Mucosa of descending colon (tissue), 3 donors: ENCODE measurements at regions not wholly inside any gene's neighbourhood (a gene's known extent, or its start where the extent isn't known, plus 50 kb on each side); places are given as distances from the start of the nearest gene placed in this dataset.

ENCODE experiments used
- ATAC-seq: fragments of 200-7000 bp; cut with Tn5 transposase; one replicate; pipeline ENCODE4 v1.9.1; 2020; ENCODE audit warnings: mild to moderate bottlenecking, moderate library complexity
- DNase-seq, 3 donors: peaks; one replicate each; pipeline ENCODE4 v3.0.0-alpha.2; 2020
- H3K36me3 ChIP-seq: fragments of 200-600 bp; one replicate; pipeline ENCODE4 v1.8.0; 2021; ENCODE audit warnings: low read depth, mild to moderate bottlenecking
- H3K4me1 ChIP-seq: fragments of 200-600 bp; one replicate; pipeline ENCODE4 v1.8.0; 2021; ENCODE audit warnings: low read depth, mild to moderate bottlenecking
- H3K4me3 ChIP-seq: fragments of 200-600 bp; one replicate; pipeline ENCODE4 v1.8.0; 2021; ENCODE audit warnings: mild to moderate bottlenecking
- H3K9me3 ChIP-seq: fragments of 200-600 bp; one replicate; pipeline ENCODE4 v1.8.0; 2021; ENCODE audit warnings: mild to moderate bottlenecking
- intact Hi-C, 2 donors: fragments of 100-400 bp; cut with DNase I in 1 of 2; cut with micrococcal nuclease in 1 of 2; formaldehyde crosslinking; loops; one replicate each; pipeline versions ENCODE4 v1.11.0 to v1.11.1; 2022; cut with DNase I, micrococcal nuclease
- TF ChIP-seq, protein P1 (sequence below): fragments of 200-600 bp; IDR thresholded peaks from one replicate; pipeline ENCODE4 v1.8.0; 2022; ENCODE audit warnings: antibody characterized with exemption, mild to moderate bottlenecking
- donor health status: DM: no; HTN: no; CAD: no; lungs with moderate emphysema.
- donor health status: DM: no; HTN: no; CAD: no.
- donor health status: DM: no; HTN: yes; CAD: no.

DNA sequence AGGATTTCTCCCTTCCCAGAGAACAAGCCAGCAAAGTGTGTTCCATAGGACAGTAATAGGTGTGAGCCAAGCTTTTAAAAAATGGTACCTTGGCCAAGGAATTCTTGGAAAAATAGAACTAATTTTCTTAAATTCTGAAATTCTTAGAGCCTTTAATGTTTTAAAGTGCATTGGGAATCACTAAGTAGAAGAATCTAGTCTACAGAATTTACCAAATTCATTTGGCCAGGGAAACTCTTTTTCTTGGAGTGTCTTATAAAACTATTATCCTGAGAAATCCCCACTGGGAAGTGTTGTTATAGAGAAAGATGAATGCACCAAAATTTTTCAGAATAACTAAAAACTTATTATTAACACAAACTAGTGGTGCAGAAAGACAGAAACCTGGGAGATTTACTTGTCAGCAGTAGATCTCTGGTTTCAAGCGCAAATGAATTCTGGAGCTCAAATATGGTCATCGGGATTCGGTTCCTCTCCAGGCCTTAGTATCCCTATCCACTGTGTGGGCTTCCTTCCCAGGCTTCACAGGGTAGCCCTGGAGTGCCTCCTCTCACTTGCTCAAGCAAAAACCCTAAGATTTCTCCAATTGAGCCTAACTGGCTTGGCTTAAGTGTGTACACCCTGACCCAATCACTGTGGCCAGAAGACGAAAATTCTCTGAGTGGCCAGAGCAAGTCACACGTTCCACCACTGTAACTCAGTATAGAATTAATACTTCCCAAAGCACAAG lies 217.8 kb downstream of the CHD9NB start:
- TF ChIP-seq, protein P1, sequence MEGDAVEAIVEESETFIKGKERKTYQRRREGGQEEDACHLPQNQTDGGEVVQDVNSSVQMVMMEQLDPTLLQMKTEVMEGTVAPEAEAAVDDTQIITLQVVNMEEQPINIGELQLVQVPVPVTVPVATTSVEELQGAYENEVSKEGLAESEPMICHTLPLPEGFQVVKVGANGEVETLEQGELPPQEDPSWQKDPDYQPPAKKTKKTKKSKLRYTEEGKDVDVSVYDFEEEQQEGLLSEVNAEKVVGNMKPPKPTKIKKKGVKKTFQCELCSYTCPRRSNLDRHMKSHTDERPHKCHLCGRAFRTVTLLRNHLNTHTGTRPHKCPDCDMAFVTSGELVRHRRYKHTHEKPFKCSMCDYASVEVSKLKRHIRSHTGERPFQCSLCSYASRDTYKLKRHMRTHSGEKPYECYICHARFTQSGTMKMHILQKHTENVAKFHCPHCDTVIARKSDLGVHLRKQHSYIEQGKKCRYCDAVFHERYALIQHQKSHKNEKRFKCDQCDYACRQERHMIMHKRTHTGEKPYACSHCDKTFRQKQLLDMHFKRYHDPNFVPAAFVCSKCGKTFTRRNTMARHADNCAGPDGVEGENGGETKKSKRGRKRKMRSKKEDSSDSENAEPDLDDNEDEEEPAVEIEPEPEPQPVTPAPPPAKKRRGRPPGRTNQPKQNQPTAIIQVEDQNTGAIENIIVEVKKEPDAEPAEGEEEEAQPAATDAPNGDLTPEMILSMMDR: no peak
- no peak overlapping the region for H3K4me3 ChIP-seq
- ATAC-seq: no peak
- no peaks in the 10 kb centered on the region for H3K36me3 ChIP-seq
- no peak for DNase-seq
- intact Hi-C loops: no loop called here
- no peaks in the 10 kb centered on the region for H3K4me1 ChIP-seq
- no peaks in the 10 kb centered on the region for H3K9me3 ChIP-seq

DNA sequence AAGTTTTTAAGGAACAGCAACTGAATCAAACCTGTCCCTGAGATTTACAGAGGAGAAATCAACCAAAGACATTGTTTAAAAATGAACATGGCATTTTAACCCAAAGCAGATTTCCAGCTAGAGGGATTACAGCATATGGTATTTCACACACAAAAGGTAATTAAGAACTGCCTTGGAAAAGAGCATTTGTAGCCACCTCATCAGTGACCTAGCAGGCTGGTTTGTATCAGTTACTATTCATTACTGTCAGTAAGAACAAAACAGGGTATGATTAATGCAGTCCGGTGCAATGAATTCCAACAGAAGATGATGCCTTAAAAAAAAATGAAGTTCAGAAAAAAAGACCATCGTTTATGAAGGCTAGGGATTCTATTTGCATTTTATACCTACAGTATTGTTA lies 219.9 kb downstream of the CHD9NB start:
- ATAC-seq: no peak
- intact Hi-C loops: no loop called here
- Histone ChIP-seq H3K36me3 (no peaks in the 10 kb centered on the region), H3K4me1 (no peaks in the 10 kb centered on the region), H3K9me3 (no peaks in the 10 kb centered on the region), H3K4me3 (no peak overlapping the region)
- DNase-seq: no peak
- TF ChIP-seq, protein P1: no peak

DNA sequence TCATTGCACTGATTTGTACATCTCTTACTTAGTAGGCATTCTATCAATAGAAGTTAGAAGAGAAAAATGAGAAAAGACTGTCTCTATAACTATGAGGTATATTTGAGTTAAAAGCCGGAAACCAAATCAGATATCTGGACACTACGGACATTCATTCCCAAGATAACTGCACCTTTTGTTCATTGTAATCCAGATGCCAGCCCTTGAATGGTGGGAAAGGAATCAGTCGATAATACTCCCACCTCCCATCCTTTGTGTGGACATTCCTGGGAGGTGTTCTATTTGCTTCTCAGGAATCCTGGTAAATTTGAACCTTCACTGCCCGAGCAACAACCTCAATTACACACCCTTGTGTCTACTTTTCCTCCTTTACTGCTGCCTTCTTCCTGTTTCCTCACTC lies 225.2 kb downstream of the CHD9NB start:
- Histone ChIP-seq H3K4me1 (no peaks in the 10 kb centered on the region), H3K36me3 (no peaks in the 10 kb centered on the region), H3K9me3 (no peaks in the 10 kb centered on the region), H3K4me3 (no peak overlapping the region)
- intact Hi-C loops: no loop called here
- ATAC-seq: no peak
- TF ChIP-seq, protein P1: no peak
- DNase-seq: no peak

DNA sequence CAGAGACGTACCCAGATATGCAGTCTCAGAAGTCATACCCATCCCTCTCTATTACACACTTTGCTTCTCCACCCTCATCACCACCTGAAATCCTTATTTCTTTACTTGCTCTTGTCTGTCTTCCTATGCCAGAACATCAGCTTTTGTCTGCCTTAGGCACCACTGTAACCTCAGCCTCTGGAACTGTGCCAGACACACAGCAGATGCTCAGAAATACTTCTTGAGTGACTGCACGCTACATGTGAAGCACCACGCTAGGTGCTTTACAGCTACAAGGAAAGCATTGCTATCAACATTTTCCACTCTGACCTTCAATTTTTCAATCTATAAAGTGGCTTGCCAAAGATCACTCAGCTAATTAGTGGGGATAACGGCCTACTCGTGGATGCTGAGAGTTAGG lies 226.8 kb downstream of the CHD9NB start:
- TF ChIP-seq, protein P1: no peak
- no peaks in the 10 kb centered on the region for H3K36me3 ChIP-seq
- no peaks in the 10 kb centered on the region for H3K4me1 ChIP-seq
- intact Hi-C loops: no loop called here
- H3K4me3 ChIP-seq: no peak overlapping the region
- DNase-seq (no peak), ATAC-seq (no peak)
- H3K9me3 ChIP-seq: no peaks in the 10 kb centered on the region

DNA sequence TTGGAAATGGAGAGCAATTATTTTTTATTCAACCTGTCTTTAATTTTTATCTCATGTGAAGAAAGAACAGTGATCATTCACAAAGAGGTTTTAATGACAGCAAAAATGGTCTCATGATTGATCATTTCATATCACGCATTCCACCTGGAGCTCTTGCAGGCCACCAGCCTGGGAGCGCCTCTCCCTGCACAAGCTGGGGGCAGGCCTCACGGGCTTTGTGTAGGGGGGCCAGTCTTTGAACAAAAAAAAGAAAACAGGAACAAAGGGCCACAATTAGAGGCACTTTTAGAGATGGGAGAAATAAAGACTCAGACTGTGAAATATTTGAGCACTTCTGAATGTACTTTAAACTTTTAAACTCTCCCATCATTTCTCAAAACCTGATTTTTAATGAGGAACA lies 232.9 kb downstream of the CHD9NB start:
- intact Hi-C loops: no loop called here
- ATAC-seq (no peak), DNase-seq (no peak)
- no peak overlapping the region for H3K4me3 ChIP-seq
- no peaks in the 10 kb centered on the region for H3K9me3 ChIP-seq
- TF ChIP-seq, protein P1: no peak
- no peaks in the 10 kb centered on the region for H3K36me3 ChIP-seq
- H3K4me1 ChIP-seq: no peaks in the 10 kb centered on the region

DNA sequence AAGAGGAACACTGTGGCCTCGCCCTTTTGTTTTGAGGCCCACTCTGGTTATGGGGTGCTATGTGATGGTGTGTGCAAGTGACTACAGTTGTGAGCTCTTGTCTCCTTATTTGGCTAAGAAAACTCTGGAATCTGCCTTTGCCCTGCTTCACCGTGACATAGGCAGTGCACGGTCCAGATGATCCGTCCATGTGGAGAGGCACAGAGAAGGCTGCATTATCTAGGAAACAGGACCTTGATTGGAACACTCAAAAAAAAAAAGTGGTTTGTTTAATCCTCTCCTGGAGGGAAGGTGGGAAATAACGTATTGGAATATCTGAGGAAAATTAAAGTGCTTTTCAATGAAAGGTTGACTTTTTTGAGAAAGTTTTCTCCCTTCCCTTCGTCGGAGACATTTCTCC lies 233.3 kb downstream of the CHD9NB start:
- DNase-seq: no peak
- Histone ChIP-seq H3K4me3 (no peak overlapping the region), H3K36me3 (no peaks in the 10 kb centered on the region), H3K4me1 (no peaks in the 10 kb centered on the region), H3K9me3 (no peaks in the 10 kb centered on the region)
- TF ChIP-seq, protein P1: no peak
- intact Hi-C loops: no loop called here
- ATAC-seq: no peak
